Heart left ventricle (tissue), 16 donors: ENCODE measurements at regions not wholly inside any gene's neighbourhood (a gene's known extent, or its start where the extent isn't known, plus 50 kb on each side); places are given as distances from the start of the nearest gene placed in this dataset.

Experiments used
- ATAC-seq, 4 donors: fragments of 200-7000 bp; cut with Tn5 transposase; one replicate each; pipeline ENCODE4 v1.9.1; 2020 to 2022; ENCODE audit warnings: moderate library complexity in 4 of 4, mild to moderate bottlenecking in 3 of 4, moderate number of reproducible peaks in 1 of 4
- DNase-seq, 5 donors: peaks; one replicate each; pipeline ENCODE4 v3.0.0-alpha.2; 2020
- H3K27ac ChIP-seq, 12 donors: fragments of 200-600 bp; sonication (generic) in 4 of 12; one replicate each; pipeline versions ENCODE4 v1.5.0 to v1.8.0; 2016 to 2022; ENCODE audit warnings: mild to moderate bottlenecking in 2 of 12
- H3K27me3 ChIP-seq, 9 donors: fragments of 200-600 bp; sonication (generic) in 2 of 9; one replicate each; pipeline versions ENCODE4 v1.5.1 to v1.8.0; 2016 to 2022; ENCODE audit warnings: mild to moderate bottlenecking in 3 of 9
- H3K36me3 ChIP-seq, 9 donors: fragments of 200-600 bp; sonication (generic) in 2 of 9; one replicate each; pipeline versions ENCODE4 v1.5.0 to v1.8.0; 2018 to 2022; ENCODE audit warnings: mild to moderate bottlenecking in 2 of 9
- H3K4me1 ChIP-seq, 12 donors: fragments of 200-600 bp; sonication (generic) in 4 of 12; one replicate each; pipeline versions ENCODE4 v1.5.0 to v1.8.0; 2016 to 2022; ENCODE audit warnings: mild to moderate bottlenecking in 3 of 12
- H3K4me3 ChIP-seq, 12 donors: fragments of 200-600 bp; sonication (generic) in 4 of 12; one replicate each; pipeline versions ENCODE4 v1.5.0 to v1.8.0; 2017 to 2022; ENCODE audit warnings: mild to moderate bottlenecking in 9 of 12, moderate library complexity in 4 of 12
- H3K9me3 ChIP-seq, 12 donors: fragments of 200-600 bp; sonication (generic) in 4 of 12; one replicate each; pipeline versions ENCODE4 v1.5.0 to v1.8.0; 2016 to 2022; ENCODE audit warnings: mild to moderate bottlenecking in 1 of 12
- POLR2A ChIP-seq, 2 donors: fragments of 450-650 bp; IDR thresholded peaks; one replicate each; pipeline ENCODE4 v1.6.1; 2017; ENCODE audit warnings: antibody characterized with exemption in 2 of 2, mild to moderate bottlenecking in 2 of 2, moderate library complexity in 2 of 2
- WGBS, 4 donors: extraction: QIAGEN DNeasy Blood & Tissue Kit in 2 of 4; methylation state at CpG; one replicate each; pipeline versions ENCODE4 v1.1.5 to v1.1.7; 2013 to 2018; 5-methylcytosine and 5-hydroxymethylcytosine counted together
- intact Hi-C, 10 donors: fragments of 100-400 bp; cut with DNase I; formaldehyde crosslinking; loops; one replicate each; pipeline versions ENCODE4 v1.11.1 to v1.14.2; 2022
- TF ChIP-seq, protein P1 (sequence below), 12 donors: fragments of 200-600 bp; sonication (generic) in 4 of 12; IDR thresholded peaks; one replicate each; pipeline versions ENCODE4 v1.5.0 to v1.8.0; 2018 to 2022; ENCODE audit warnings: antibody characterized with exemption in 12 of 12, mild to moderate bottlenecking in 5 of 12
- donor health status: ischemic (EF 13 %, LVEDD 7.1; RV severe dilation, severe dysfunction).
- donor health status: healthy with polysubstance abuse.
- donor health status: DM: no; HTN: yes; CAD: no.
- donor health status: DM: no; HTN: no; CAD: no.
- donor health status: ischemic (EF 25% LVEDD 6.9; RV normal size, moderate dysfunction).
- donor health status: ischemic (EF 25% LVEDD 5.7; RV mildly dilated, moderate dysfunction).
- donor health status: healthy.
- donor health status: DM: yes; HTN: yes; CAD: no.
- donor health status: ischemic (EF 35%, LVEDD 5.7; RV mildly dilated, moderate dysfunction).
- donor health status: nonischemic (EF 11% LVEDD 7.7; RV severe dilation, severe dysfunction).
- donor health status: DM: yes; HTN: yes; CAD: no.
- donor health status: PGD.
- donor health status: ischemic (EF 29% LVEDD 5.4; RV normal size, mild dysfunction).
- donor health status: nonischemic (EF 23%, LVEDD 6.1; RV moderate dilation, normal function).

GRCh38 chr18:70384181-70384790 is 95.4 kb downstream of the SOCS6 start:
- H3K9me3 ChIP-seq: no peaks in the 10 kb centered on the region
- no peaks in the 10 kb centered on the region for H3K4me1 ChIP-seq
- H3K27me3 ChIP-seq: no peaks in the 10 kb centered on the region
- no peak overlapping the region for H3K27ac ChIP-seq
- intact Hi-C loops: no loop called here
- WGBS, 4 donors: 68 to 84% (median 76%) methylated on average over 6 of the region's 6 CpGs
- no peaks in the 10 kb centered on the region for H3K36me3 ChIP-seq
- no peak overlapping the region for H3K4me3 ChIP-seq
- no peak for ATAC-seq
- DNase-seq: no peak
- TF ChIP-seq POLR2A (IDR thresholded peaks at IDR 0.05): no peak
- TF ChIP-seq, protein P1, sequence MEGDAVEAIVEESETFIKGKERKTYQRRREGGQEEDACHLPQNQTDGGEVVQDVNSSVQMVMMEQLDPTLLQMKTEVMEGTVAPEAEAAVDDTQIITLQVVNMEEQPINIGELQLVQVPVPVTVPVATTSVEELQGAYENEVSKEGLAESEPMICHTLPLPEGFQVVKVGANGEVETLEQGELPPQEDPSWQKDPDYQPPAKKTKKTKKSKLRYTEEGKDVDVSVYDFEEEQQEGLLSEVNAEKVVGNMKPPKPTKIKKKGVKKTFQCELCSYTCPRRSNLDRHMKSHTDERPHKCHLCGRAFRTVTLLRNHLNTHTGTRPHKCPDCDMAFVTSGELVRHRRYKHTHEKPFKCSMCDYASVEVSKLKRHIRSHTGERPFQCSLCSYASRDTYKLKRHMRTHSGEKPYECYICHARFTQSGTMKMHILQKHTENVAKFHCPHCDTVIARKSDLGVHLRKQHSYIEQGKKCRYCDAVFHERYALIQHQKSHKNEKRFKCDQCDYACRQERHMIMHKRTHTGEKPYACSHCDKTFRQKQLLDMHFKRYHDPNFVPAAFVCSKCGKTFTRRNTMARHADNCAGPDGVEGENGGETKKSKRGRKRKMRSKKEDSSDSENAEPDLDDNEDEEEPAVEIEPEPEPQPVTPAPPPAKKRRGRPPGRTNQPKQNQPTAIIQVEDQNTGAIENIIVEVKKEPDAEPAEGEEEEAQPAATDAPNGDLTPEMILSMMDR (IDR thresholded peaks at IDR 0.05): no peak

DNA sequence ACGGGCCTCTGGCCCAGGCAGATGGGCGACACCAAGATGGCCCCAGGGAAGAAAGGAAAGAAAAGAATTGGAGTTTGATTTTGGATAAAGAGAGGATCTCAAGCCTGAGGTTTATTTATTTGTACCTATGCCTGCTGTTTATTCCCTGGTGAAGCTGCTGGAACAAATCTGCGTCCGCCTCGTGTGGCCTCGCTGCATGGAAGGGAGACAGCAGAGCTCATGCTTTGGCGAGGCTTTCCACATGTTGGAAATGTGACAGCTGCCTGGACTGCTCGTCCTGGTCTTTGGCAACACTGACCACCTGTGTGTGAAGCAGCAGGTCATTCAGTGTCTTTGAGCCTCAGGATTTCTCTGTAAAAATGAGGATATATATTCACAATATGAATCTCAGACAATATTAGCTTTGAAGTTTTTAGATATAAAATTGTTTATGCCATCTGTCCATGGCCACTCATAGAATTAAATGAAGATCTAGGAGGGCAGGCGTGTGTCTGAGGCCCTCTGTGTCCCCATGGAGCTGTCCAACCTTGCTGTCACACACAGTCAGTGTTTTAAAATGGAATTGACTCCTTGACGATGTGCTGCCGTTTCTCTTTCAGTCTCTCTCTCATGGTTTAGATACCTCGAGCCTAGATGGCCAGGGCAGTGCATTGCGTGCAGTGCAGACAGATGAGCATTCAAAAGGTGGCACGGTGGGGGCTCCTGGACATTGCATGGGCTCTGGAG is 94.3 kb downstream of the SOCS6 start:
- TF ChIP-seq, protein P1 (IDR thresholded peaks at IDR 0.05): no peak
- no peak for TF ChIP-seq POLR2A (IDR thresholded peaks at IDR 0.05)
- intact Hi-C loops: no loop called here
- H3K4me3 ChIP-seq: no peak overlapping the region
- ATAC-seq (no peak), DNase-seq (no peak)
- WGBS, 4 donors: 74 to 83% (median 80%) methylated on average over 14 of the region's 14 CpGs
- H3K27ac ChIP-seq: no peak overlapping the region
- no peaks in the 10 kb centered on the region for H3K4me1 ChIP-seq
- H3K36me3 ChIP-seq: no peaks in the 10 kb centered on the region
- H3K9me3 ChIP-seq: no peaks in the 10 kb centered on the region
- no peaks in the 10 kb centered on the region for H3K27me3 ChIP-seq

DNA sequence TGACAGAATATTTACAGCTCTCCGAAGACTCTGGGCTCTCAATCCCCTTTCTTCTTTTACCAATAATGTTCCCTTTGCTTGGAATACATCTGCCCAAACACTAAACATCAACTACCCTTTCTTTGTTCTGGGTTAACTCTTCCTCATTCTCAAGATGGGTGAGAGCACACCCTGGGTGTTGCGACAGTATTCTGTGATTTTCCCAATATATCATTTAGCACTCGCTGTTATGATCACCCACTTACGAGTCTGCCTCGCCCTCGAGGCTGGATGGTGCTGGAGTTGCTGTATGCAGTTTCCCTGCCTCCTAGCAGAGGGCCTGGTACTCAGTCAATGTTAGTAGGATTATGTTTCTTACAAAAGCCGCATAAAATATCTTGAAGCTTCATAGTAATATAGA is 93.2 kb downstream of the SOCS6 start:
- H3K9me3 ChIP-seq: no peaks in the 10 kb centered on the region
- H3K27me3 ChIP-seq: no peaks in the 10 kb centered on the region
- 86 to 89% (median 88%) methylated on average over 7 of the region's 7 CpGs for WGBS, 4 donors
- no peaks in the 10 kb centered on the region for H3K36me3 ChIP-seq
- no peaks in the 10 kb centered on the region for H3K4me1 ChIP-seq
- no peak overlapping the region for H3K4me3 ChIP-seq
- intact Hi-C loops: no loop called here
- ATAC-seq (no peak), DNase-seq (no peak)
- no peak overlapping the region for H3K27ac ChIP-seq
- TF ChIP-seq POLR2A (IDR thresholded peaks at IDR 0.05): no peak
- TF ChIP-seq, protein P1 (IDR thresholded peaks at IDR 0.05): no peak

GRCh38 chr18:70380915-70381896 is 92.4 kb downstream of the SOCS6 start:
- ATAC-seq: peak; percentile 34 to 76 (median 58)
- no peak overlapping the region for H3K27ac ChIP-seq
- 76 to 81% (median 79%) methylated on average over 23 of the region's 23 CpGs for WGBS, 4 donors
- H3K27me3 ChIP-seq: no peaks in the 10 kb centered on the region
- H3K9me3 ChIP-seq: no peaks in the 10 kb centered on the region
- TF ChIP-seq POLR2A (IDR thresholded peaks at IDR 0.05): no peak
- TF ChIP-seq, protein P1 (IDR thresholded peaks at IDR 0.05): no peak
- no peak overlapping the region for H3K4me3 ChIP-seq
- DNase-seq: no peak
- H3K4me1 ChIP-seq: no peaks in the 10 kb centered on the region
- no peaks in the 10 kb centered on the region for H3K36me3 ChIP-seq
- intact Hi-C loops: no loop called here
